HCT116 (cell line): ENCODE measurements at regions not wholly inside any gene's neighbourhood (a gene's known extent, or its start where the extent isn't known, plus 50 kb on each side); places are given as distances from the start of the nearest gene placed in this dataset.

ENCODE experiments used
- ATF3 ChIP-seq: IDR thresholded peaks from 2 replicates; pipeline ENCODE4 v1.6.1; 2012
- EZH2 ChIP-seq: fragments of 200-600 bp; sonication (generic); IDR thresholded peaks from 2 replicates; pipeline ENCODE4 v1.6.1; 2017; ENCODE audit warnings: antibody characterized with exemption, mixed run types
- EZH2phosphoT487 ChIP-seq: fragments of 200-600 bp; IDR thresholded peaks from 2 replicates; pipeline ENCODE4 v1.6.1; 2018; ENCODE audit warnings: antibody characterized with exemption, borderline replicate concordance
- JUND ChIP-seq: IDR thresholded peaks from 2 replicates; pipeline ENCODE4 v1.6.1; 2012
- POLR2A ChIP-seq: IDR thresholded peaks from 2 replicates; pipeline ENCODE4 v1.7.0; 2011; ENCODE audit warnings: borderline replicate concordance; ENCODE audit not compliant: insufficient read depth, insufficient read length; ENCODE audit errors: extremely low read depth
- SP1 ChIP-seq: IDR thresholded peaks from 2 replicates; pipeline ENCODE4 v1.6.1; 2012; ENCODE audit warnings: low read depth
- TF ChIP-seq, protein P1 (sequence below): IDR thresholded peaks from 2 replicates; pipeline ENCODE4 v1.6.1; 2011; ENCODE audit warnings: mild to moderate bottlenecking, low read length, moderate library complexity; ENCODE audit not compliant: insufficient replicate concordance; ENCODE audit errors: extremely low read depth
- TF ChIP-seq, protein P2 (sequence below), 3 experiments: fragments of 200-600 bp in 1 of 3; sonication (generic) in 1 of 3; IDR thresholded peaks in 2 of 3; conservative IDR thresholded peaks in 1 of 3; 2 replicates each; pipeline ENCODE4 v1.5.1; 2012 to 2017; ENCODE audit warnings: low read depth in 2 of 3, low read length in 2 of 3, antibody characterized with exemption in 1 of 3, borderline replicate concordance in 1 of 3, control low read depth in 1 of 3, mild to moderate bottlenecking in 1 of 3, mixed read lengths in 1 of 3, mixed run types in 1 of 3, moderate library complexity in 1 of 3; ENCODE audit not compliant: insufficient read depth in 1 of 3

DNA sequence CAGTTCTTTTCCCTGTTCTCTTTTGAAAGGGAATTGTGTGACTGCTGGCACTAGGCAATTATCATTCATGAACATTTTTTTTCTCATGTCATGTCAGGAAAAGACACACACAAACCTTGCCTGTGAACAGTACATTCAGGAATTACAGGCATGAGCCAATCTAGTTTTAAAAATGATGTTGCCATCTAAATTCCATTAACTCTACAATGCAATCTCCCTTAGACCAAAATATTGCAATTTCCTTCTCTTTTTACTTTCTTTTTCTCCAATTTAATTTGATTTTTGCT lies 127.5 kb upstream of the STMND1 start:
- no peak for TF ChIP-seq EZH2
- TF ChIP-seq, protein P1, sequence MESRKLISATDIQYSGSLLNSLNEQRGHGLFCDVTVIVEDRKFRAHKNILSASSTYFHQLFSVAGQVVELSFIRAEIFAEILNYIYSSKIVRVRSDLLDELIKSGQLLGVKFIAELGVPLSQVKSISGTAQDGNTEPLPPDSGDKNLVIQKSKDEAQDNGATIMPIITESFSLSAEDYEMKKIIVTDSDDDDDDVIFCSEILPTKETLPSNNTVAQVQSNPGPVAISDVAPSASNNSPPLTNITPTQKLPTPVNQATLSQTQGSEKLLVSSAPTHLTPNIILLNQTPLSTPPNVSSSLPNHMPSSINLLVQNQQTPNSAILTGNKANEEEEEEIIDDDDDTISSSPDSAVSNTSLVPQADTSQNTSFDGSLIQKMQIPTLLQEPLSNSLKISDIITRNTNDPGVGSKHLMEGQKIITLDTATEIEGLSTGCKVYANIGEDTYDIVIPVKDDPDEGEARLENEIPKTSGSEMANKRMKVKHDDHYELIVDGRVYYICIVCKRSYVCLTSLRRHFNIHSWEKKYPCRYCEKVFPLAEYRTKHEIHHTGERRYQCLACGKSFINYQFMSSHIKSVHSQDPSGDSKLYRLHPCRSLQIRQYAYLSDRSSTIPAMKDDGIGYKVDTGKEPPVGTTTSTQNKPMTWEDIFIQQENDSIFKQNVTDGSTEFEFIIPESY = no peak
- TF ChIP-seq, protein P2, sequence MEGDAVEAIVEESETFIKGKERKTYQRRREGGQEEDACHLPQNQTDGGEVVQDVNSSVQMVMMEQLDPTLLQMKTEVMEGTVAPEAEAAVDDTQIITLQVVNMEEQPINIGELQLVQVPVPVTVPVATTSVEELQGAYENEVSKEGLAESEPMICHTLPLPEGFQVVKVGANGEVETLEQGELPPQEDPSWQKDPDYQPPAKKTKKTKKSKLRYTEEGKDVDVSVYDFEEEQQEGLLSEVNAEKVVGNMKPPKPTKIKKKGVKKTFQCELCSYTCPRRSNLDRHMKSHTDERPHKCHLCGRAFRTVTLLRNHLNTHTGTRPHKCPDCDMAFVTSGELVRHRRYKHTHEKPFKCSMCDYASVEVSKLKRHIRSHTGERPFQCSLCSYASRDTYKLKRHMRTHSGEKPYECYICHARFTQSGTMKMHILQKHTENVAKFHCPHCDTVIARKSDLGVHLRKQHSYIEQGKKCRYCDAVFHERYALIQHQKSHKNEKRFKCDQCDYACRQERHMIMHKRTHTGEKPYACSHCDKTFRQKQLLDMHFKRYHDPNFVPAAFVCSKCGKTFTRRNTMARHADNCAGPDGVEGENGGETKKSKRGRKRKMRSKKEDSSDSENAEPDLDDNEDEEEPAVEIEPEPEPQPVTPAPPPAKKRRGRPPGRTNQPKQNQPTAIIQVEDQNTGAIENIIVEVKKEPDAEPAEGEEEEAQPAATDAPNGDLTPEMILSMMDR (IDR thresholded peaks at IDR 0.05 in 2 of 3, conservative IDR thresholded peaks at IDR 0.05 in 1 of 3; ENCODE audit: borderline replicate concordance in 1 of 3, insufficient read depth in 1 of 3, low read depth in 2 of 3, low read length in 2 of 3) = no peak
- no peak for TF ChIP-seq EZH2phosphoT487
- no peak for TF ChIP-seq SP1
- no peak for TF ChIP-seq POLR2A
- TF ChIP-seq JUND = no peak
- TF ChIP-seq ATF3 = no peak
